GM12878 (cell line): ENCODE measurements at regions not wholly inside any gene's neighbourhood (a gene's known extent, or its start where the extent isn't known, plus 50 kb on each side); places are given as distances from the start of the nearest gene placed in this dataset.

Source experiments
- ATAC-seq: fragments of 200-7000 bp; cut with Tn5 transposase; 3 replicates; pipeline ENCODE4 v1.9.1; 2020; ENCODE audit warnings: mild to moderate bottlenecking, moderate library complexity
- BruUV-seq: library from RNA; stranded (reverse); fragments of 400-500 nt; replicated peaks from 2 replicates; lab custom pipeline; 2021; lab: Mats Ljungman, UMichigan
- CTCF ChIA-PET: fragments of 300-600 bp; sonication (Branson Sonifier 250); formaldehyde crosslinking; extraction: SDS; loops from one replicate; lab custom pipeline; 2021; ENCODE audit warnings: inconsistent platforms; lab: Yijun Ruan, JAX
- POLR2A ChIA-PET: fragments of 350-600 bp; formaldehyde crosslinking; extraction: SDS; loops from one replicate; lab custom pipeline; 2021; ENCODE audit warnings: inconsistent platforms; lab: Charles Lee
- RAD21 ChIA-PET: fragments of 300-600 bp; sonication (Branson Sonifier 250); formaldehyde crosslinking; loops from one replicate; lab custom pipeline; 2023; ENCODE audit warnings: antibody characterized with exemption; ENCODE audit not compliant: unreplicated experiment; lab: Charles Lee
- SMC1A ChIA-PET: fragments of 300-600 bp; sonication (Branson Sonifier 250); formaldehyde crosslinking; loops from one replicate; lab custom pipeline; 2023; ENCODE audit not compliant: unreplicated experiment, uncharacterized antibody; lab: Charles Lee
- DNase-seq: peaks from one replicate; pipeline ENCODE4 v3.0.0-alpha.2; 2011; ENCODE audit warnings: low read depth, low spot score
- FAIRE-seq: peaks from 3 replicates; lab custom pipeline; 2011; peaks lifted over from hg19 to GRCh38; lab: Jason Lieb, UNC
- H2AFZ ChIP-seq: 2 replicates; pipeline ENCODE4 v1.6.0; 2011; ENCODE audit warnings: low read depth, low read length, control low read depth; ENCODE audit not compliant: control insufficient read depth
- H3K27ac ChIP-seq: 2 replicates; pipeline ENCODE4 v1.5.1; 2011; ENCODE audit warnings: control low read depth; ENCODE audit not compliant: control insufficient read depth, insufficient read depth
- H3K27me3 ChIP-seq, 2 experiments: replicated peaks in 1 of 2; 2 replicates each; pipeline versions ENCODE4 v1.6.0 to v1.6.1; 2011; ENCODE audit warnings: low read length in 1 of 2; ENCODE audit not compliant: control insufficient read depth in 2 of 2, insufficient read depth in 2 of 2
- H3K36me3 ChIP-seq, 2 experiments: 2 replicates each; pipeline ENCODE4 v1.5.1; 2011; ENCODE audit warnings: low read length in 1 of 2; ENCODE audit not compliant: control insufficient read depth in 2 of 2, insufficient read depth in 2 of 2
- H3K4me1 ChIP-seq: 2 replicates; pipeline ENCODE4 v1.6.1; 2011; ENCODE audit warnings: mild to moderate bottlenecking, low read length, moderate library complexity, mixed read lengths; ENCODE audit not compliant: control insufficient read depth, insufficient read depth
- H3K4me2 ChIP-seq: 2 replicates; pipeline ENCODE4 v1.6.0; 2011; ENCODE audit warnings: control low read depth; ENCODE audit not compliant: control insufficient read depth, insufficient read depth
- H3K4me3 ChIP-seq: fragments of 200-600 bp; sonication (generic); 2 replicates; pipeline ENCODE4 v1.5.1; 2016
- H3K79me2 ChIP-seq: 2 replicates; pipeline ENCODE4 v1.6.0; 2011; ENCODE audit warnings: low read length; ENCODE audit not compliant: control insufficient read depth, insufficient read depth
- H3K9ac ChIP-seq: 2 replicates; pipeline ENCODE4 v1.8.0; 2011; ENCODE audit warnings: low read length, control low read depth, mixed read lengths; ENCODE audit not compliant: control insufficient read depth, insufficient read depth
- H3K9me3 ChIP-seq: replicated peaks from 3 replicates; pipeline ENCODE4 v1.5.1; 2011; ENCODE audit warnings: mild to moderate bottlenecking, low read length; ENCODE audit not compliant: control insufficient read depth, insufficient read depth
- H4K20me1 ChIP-seq: 2 replicates; pipeline ENCODE4 v1.6.0; 2011; ENCODE audit not compliant: control insufficient read depth, insufficient read depth
- FOS ChIP-seq: IDR thresholded peaks from 3 replicates; pipeline ENCODE4 v1.6.1; 2011; ENCODE audit warnings: borderline replicate concordance; ENCODE audit not compliant: insufficient read length; ENCODE audit errors: extremely low read depth
- HDAC2 ChIP-seq: fragments of 200-600 bp; sonication (generic); IDR thresholded peaks from 2 replicates; pipeline ENCODE4 v1.6.1; 2017
- KDM1A ChIP-seq: fragments of 200-600 bp; sonication (generic); IDR thresholded peaks from 2 replicates; pipeline ENCODE4 v1.6.1; 2016; ENCODE audit warnings: borderline replicate concordance
- NFIC ChIP-seq: IDR thresholded peaks from 2 replicates; pipeline ENCODE4 v1.6.1; 2012; ENCODE audit warnings: low read depth, mild to moderate bottlenecking, inconsistent platforms, low read length, moderate library complexity
- SMC3 ChIP-seq: IDR thresholded peaks from 2 replicates; pipeline ENCODE4 v1.6.1; 2011; ENCODE audit warnings: low read length, improper control_type of control experiment, borderline replicate concordance
- TCF7 ChIP-seq: IDR thresholded peaks from 2 replicates; pipeline ENCODE4 v1.6.1; 2014; ENCODE audit warnings: antibody characterized with exemption, borderline replicate concordance
- WGBS: methylation state at CpG from one replicate; pipeline ENCODE4 v1.1.6; 2016; ENCODE audit warnings: low lambda C conversion rate; ENCODE audit not compliant: insufficient replicate concordance, insufficient coverage; ENCODE audit errors: missing lambda C conversion rate; 5-methylcytosine and 5-hydroxymethylcytosine counted together
- in situ Hi-C: fragments of 300-500 bp; cut with MboI; formaldehyde crosslinking; loops from 9 replicates; pipeline ENCODE4 v1.14.3; 2018; ENCODE audit warnings: mixed read lengths
- intact Hi-C: fragments of 100-400 bp; cut with micrococcal nuclease; formaldehyde crosslinking; loops from one replicate; pipeline ENCODE4 v1.14.2; 2022; ENCODE audit not compliant: unreplicated experiment
- TF ChIP-seq, protein P1 (sequence below): fragments of 450-650 bp; IDR thresholded peaks from 2 replicates; pipeline ENCODE4 v1.6.1; 2014; ENCODE audit warnings: mild to moderate bottlenecking
- TF ChIP-seq, protein P2 (sequence below): IDR thresholded peaks from 2 replicates; pipeline ENCODE4 v1.6.1; 2012; ENCODE audit warnings: low read depth, low read length, improper control_type of control experiment
- TF ChIP-seq, protein P3 (sequence below): fragments of 450-650 bp; IDR thresholded peaks from 2 replicates; pipeline ENCODE4 v1.6.1; 2017; ENCODE audit warnings: antibody characterized with exemption, mild to moderate bottlenecking, moderate library complexity

DNA sequence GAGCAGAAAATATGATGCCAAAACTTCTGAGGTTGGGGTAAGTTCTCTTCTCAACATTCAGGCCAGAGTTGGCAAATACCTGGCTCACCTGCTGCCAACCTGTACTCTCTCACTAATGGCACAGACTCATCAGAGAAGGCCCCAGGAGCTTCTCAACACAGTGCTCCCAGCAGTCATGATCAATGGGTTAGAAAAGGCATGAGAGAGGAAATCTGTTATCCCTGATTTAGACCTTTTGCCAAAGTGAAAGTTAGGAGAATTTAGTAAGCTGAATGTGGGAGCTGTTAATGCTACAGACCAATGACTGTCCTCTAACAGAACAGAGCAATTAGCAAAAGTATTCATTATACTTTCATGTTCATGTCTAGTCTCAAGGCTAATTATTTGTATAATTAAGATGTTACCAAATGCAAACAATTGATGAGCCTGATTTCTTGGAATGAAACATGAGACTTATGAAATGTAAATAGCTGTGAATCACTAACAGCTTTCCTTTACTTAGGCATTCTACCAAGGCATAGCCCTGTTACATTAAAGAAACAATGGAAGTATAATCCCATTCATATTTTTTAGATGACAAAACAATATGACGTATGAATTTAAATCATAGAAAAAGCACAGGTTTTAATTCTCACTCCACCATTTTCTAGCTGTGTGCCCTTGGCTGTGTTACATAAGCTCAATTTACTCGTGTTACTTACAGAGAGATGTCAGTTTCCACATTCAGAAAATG, 68.7 kb upstream of the MARCHF10 start (continued):
- TF ChIP-seq SMC3 = no peak
- no peak for TF ChIP-seq TCF7
- TF ChIP-seq, protein P1, sequence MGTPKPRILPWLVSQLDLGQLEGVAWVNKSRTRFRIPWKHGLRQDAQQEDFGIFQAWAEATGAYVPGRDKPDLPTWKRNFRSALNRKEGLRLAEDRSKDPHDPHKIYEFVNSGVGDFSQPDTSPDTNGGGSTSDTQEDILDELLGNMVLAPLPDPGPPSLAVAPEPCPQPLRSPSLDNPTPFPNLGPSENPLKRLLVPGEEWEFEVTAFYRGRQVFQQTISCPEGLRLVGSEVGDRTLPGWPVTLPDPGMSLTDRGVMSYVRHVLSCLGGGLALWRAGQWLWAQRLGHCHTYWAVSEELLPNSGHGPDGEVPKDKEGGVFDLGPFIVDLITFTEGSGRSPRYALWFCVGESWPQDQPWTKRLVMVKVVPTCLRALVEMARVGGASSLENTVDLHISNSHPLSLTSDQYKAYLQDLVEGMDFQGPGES = no peak
- no peak for TF ChIP-seq KDM1A
- TF ChIP-seq NFIC = no peak
- TF ChIP-seq, protein P2, sequence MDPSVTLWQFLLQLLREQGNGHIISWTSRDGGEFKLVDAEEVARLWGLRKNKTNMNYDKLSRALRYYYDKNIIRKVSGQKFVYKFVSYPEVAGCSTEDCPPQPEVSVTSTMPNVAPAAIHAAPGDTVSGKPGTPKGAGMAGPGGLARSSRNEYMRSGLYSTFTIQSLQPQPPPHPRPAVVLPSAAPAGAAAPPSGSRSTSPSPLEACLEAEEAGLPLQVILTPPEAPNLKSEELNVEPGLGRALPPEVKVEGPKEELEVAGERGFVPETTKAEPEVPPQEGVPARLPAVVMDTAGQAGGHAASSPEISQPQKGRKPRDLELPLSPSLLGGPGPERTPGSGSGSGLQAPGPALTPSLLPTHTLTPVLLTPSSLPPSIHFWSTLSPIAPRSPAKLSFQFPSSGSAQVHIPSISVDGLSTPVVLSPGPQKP = no peak

DNA sequence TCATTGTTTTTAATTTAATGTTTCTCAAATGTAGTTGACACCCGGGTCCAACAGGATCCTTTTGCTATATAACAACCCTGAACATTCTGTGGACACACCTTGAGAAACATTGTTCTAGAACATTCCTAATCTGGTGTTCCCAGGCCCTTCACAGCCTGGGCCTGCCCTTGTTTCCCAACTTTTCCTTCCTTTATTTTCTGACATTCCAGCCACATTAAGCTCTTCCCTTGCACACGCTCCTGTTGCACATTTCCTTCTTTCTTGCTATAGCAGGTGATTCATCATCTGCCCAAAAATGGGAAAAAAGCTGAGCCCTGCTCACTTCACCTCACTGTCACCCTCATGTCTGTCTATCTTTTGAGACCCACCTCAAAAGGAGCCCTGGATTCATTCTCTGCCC, 67.9 kb upstream of the MARCHF10 start:
- ATAC-seq (no peak), FAIRE-seq (no peak), DNase-seq (no peak)
- no peaks in the 10 kb centered on the region for H3K9me3 ChIP-seq
- ChIA-PET SMC1A (interaction anchor here (1.1 kb wide), 1 partner anchor 9 kb away, joined by 3 read pairs; no protein-coding TSS in a partner anchor), CTCF (no interaction called here), POLR2A (no interaction called here), RAD21 (no interaction called here)
- no peak overlapping the region for H3K4me3 ChIP-seq
- H3K27ac ChIP-seq = no peak overlapping the region
- 0% methylated on average over 2 of the region's 2 CpGs for WGBS
- H4K20me1 ChIP-seq = no peaks in the 10 kb centered on the region
- no peak for TF ChIP-seq FOS
- no peak for TF ChIP-seq HDAC2
- TF ChIP-seq, protein P3, sequence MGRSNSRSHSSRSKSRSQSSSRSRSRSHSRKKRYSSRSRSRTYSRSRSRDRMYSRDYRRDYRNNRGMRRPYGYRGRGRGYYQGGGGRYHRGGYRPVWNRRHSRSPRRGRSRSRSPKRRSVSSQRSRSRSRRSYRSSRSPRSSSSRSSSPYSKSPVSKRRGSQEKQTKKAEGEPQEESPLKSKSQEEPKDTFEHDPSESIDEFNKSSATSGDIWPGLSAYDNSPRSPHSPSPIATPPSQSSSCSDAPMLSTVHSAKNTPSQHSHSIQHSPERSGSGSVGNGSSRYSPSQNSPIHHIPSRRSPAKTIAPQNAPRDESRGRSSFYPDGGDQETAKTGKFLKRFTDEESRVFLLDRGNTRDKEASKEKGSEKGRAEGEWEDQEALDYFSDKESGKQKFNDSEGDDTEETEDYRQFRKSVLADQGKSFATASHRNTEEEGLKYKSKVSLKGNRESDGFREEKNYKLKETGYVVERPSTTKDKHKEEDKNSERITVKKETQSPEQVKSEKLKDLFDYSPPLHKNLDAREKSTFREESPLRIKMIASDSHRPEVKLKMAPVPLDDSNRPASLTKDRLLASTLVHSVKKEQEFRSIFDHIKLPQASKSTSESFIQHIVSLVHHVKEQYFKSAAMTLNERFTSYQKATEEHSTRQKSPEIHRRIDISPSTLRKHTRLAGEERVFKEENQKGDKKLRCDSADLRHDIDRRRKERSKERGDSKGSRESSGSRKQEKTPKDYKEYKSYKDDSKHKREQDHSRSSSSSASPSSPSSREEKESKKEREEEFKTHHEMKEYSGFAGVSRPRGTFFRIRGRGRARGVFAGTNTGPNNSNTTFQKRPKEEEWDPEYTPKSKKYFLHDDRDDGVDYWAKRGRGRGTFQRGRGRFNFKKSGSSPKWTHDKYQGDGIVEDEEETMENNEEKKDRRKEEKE = no peak
- no peak overlapping the region for H3K4me2 ChIP-seq
- H3K27me3 ChIP-seq = no peaks in the 10 kb centered on the region; a peak in 1 of 4 replicates
- intact Hi-C loops = no loop called here
- no TSS peak for BruUV-seq
- no peak overlapping the region for H2AFZ ChIP-seq
- in situ Hi-C loops = no loop called here
- no peaks in the 10 kb centered on the region for H3K36me3 ChIP-seq
- no peak overlapping the region for H3K9ac ChIP-seq
- H3K79me2 ChIP-seq = no peaks in the 10 kb centered on the region
- no peaks in the 10 kb centered on the region for H3K4me1 ChIP-seq
